ENCODE measurements at regions not wholly inside any gene's neighbourhood (a gene's known extent, or its start where the extent isn't known, plus 50 kb on each side); places are given as distances from the start of the nearest gene placed in this dataset.

DNA sequence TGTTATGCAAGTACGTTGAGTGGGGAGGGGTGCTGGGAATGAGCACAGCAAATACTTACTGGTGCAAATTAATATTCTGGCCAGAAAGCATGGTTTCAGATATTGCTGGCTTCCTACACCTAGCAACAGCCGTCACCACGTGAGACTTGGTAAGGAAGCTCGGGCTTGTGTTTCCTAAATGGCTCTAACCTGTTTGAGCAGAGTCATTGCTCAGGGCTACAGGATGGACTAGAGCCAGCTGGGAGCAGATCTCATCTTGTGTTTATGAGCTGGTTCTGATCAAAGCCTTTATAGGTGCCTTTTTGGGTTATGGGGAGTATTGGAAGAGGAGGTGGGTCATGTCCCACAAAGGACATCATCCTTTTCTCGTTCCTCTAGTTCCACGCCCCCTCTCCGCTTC is 200.3 kb downstream of the BUB3 start:
- TF ChIP-seq, protein P1, sequence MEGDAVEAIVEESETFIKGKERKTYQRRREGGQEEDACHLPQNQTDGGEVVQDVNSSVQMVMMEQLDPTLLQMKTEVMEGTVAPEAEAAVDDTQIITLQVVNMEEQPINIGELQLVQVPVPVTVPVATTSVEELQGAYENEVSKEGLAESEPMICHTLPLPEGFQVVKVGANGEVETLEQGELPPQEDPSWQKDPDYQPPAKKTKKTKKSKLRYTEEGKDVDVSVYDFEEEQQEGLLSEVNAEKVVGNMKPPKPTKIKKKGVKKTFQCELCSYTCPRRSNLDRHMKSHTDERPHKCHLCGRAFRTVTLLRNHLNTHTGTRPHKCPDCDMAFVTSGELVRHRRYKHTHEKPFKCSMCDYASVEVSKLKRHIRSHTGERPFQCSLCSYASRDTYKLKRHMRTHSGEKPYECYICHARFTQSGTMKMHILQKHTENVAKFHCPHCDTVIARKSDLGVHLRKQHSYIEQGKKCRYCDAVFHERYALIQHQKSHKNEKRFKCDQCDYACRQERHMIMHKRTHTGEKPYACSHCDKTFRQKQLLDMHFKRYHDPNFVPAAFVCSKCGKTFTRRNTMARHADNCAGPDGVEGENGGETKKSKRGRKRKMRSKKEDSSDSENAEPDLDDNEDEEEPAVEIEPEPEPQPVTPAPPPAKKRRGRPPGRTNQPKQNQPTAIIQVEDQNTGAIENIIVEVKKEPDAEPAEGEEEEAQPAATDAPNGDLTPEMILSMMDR (IDR thresholded peaks at IDR 0.05), result no peak
- TF ChIP-seq POLR2AphosphoS5 (IDR thresholded peaks at IDR 0.05) (no peak), EP300 (IDR thresholded peaks at IDR 0.05) (no peak), POLR2A (IDR thresholded peaks at IDR 0.05) (no peak)

All from stomach (tissue), 4 donors.